CD4-positive, alpha-beta T cell (primary cell): ENCODE measurements at regions not wholly inside any gene's neighbourhood (a gene's known extent, or its start where the extent isn't known, plus 50 kb on each side); places are given as distances from the start of the nearest gene placed in this dataset.

Experiments used
- ATAC-seq: fragments of 200-7000 bp; cut with Tn5 transposase; one replicate; pipeline ENCODE4 v1.10.0; 2022; ENCODE audit warnings: mild to moderate bottlenecking; ENCODE audit not compliant: poor library complexity
- CTCF ChIA-PET: fragments of 350-600 bp; sonication (Branson Sonifier 250); formaldehyde crosslinking; loops from one replicate; lab custom pipeline; 2021; ENCODE audit warnings: antibody characterized with exemption, inconsistent platforms; lab: Charles Lee
- POLR2A ChIA-PET: fragments of 350-600 bp; sonication (Branson Sonifier 250); formaldehyde crosslinking; loops from one replicate; lab custom pipeline; 2021; ENCODE audit warnings: antibody characterized with exemption, inconsistent platforms; lab: Charles Lee
- DNase-seq, 14 experiments: peaks; one replicate each; pipeline ENCODE4 v3.0.0-alpha.2; 2013 to 2020; ENCODE audit warnings: mixed read lengths in 2 of 14
- H3K27ac ChIP-seq, 2 donors: one replicate each; pipeline versions ENCODE4 v1.5.1 to v1.7.0; 2013; ENCODE audit warnings: low read length in 2 of 2, low read depth in 1 of 2, mild to moderate bottlenecking in 1 of 2
- H3K27me3 ChIP-seq, 2 experiments: 1 replicate in 1 of 2; 2 replicates in 1 of 2; pipeline versions ENCODE4 v1.6.1 to v1.7.0; 2013; ENCODE audit warnings: low read length in 2 of 2, control low read depth in 1 of 2, mild to moderate bottlenecking in 1 of 2, moderate library complexity in 1 of 2; ENCODE audit not compliant: insufficient read depth in 2 of 2, control insufficient read depth in 1 of 2
- H3K36me3 ChIP-seq: one replicate; pipeline ENCODE4 v1.6.1; 2013; ENCODE audit warnings: low read length, control low read depth; ENCODE audit not compliant: insufficient read depth
- H3K4me1 ChIP-seq: one replicate; pipeline ENCODE4 v1.6.1; 2013; ENCODE audit warnings: low read length, control low read depth; ENCODE audit not compliant: insufficient read depth
- H3K4me3 ChIP-seq: one replicate; pipeline ENCODE4 v1.5.1; 2013; ENCODE audit warnings: mild to moderate bottlenecking, low read length, moderate library complexity
- H3K9me3 ChIP-seq, 2 experiments: 1 replicate in 1 of 2; 2 replicates in 1 of 2; pipeline versions ENCODE4 v1.6.1 to v1.7.0; 2013; ENCODE audit warnings: low read length in 2 of 2, mild to moderate bottlenecking in 2 of 2, control low read depth in 1 of 2, moderate library complexity in 1 of 2; ENCODE audit not compliant: control insufficient read depth in 1 of 2, insufficient read depth in 1 of 2
- H3K27ac Mint-ChIP-seq: one replicate; pipeline ENCODE4 v1.8.0; 2020; ENCODE audit warnings: mixed read lengths
- H3K27me3 Mint-ChIP-seq: one replicate; pipeline ENCODE4 v1.8.0; 2021; ENCODE audit warnings: mixed read lengths
- H3K36me3 Mint-ChIP-seq: one replicate; pipeline ENCODE4 v1.8.0; 2021; ENCODE audit warnings: low read depth, mixed read lengths
- H3K4me1 Mint-ChIP-seq: one replicate; pipeline ENCODE4 v1.8.0; 2021; ENCODE audit warnings: low read depth, mixed read lengths
- H3K4me3 Mint-ChIP-seq: one replicate; pipeline ENCODE4 v1.8.0; 2020; ENCODE audit warnings: mild to moderate bottlenecking, mixed read lengths
- H3K9me3 Mint-ChIP-seq: one replicate; pipeline ENCODE4 v1.8.0; 2020; ENCODE audit warnings: mixed read lengths
- CTCF ChIP-seq: fragments of 200-600 bp; IDR thresholded peaks from one replicate; pipeline ENCODE4 v1.8.0; 2022; ENCODE audit warnings: antibody characterized with exemption, mild to moderate bottlenecking
- intact Hi-C, 2 experiments: fragments of 100-400 bp; cut with DNase I in 1 of 2; cut with micrococcal nuclease in 1 of 2; formaldehyde crosslinking; loops; one replicate each; pipeline versions ENCODE4 v1.15.1 to v1.9.0; 2023 to 2025; cut with DNase I, micrococcal nuclease

GRCh38 chr6:153673225-153673624, 365.8 kb upstream of the OPRM1 start:
- intact Hi-C loops, result no loop called here
- ATAC-seq, result no peak

GRCh38 chr6:153670403-153671026, 368.5 kb upstream of the OPRM1 start:
- ChIA-PET POLR2A (no interaction called here), CTCF (no interaction called here)
- H3K4me3 Mint-ChIP-seq, result no peak overlapping the region
- Histone ChIP-seq H3K4me1 (no peaks in the 10 kb centered on the region), H3K36me3 (no peaks in the 10 kb centered on the region), H3K4me3 (no peak overlapping the region), H3K9me3 (no peaks in the 10 kb centered on the region), H3K27me3 (no peaks in the 10 kb centered on the region), H3K27ac (no peak overlapping the region)
- intact Hi-C loops, result no loop called here
- no peaks in the 10 kb centered on the region for H3K4me1 Mint-ChIP-seq
- no peaks in the 10 kb centered on the region for H3K36me3 Mint-ChIP-seq
- no peaks in the 10 kb centered on the region for H3K27me3 Mint-ChIP-seq
- DNase-seq (no peak), ATAC-seq (no peak)
- no peak overlapping the region for H3K27ac Mint-ChIP-seq
- TF ChIP-seq CTCF, result no peak
- H3K9me3 Mint-ChIP-seq, result no peaks in the 10 kb centered on the region

More at GRCh38 chr6:153673225-153673624, 365.8 kb upstream of the OPRM1 start:
- Mint-ChIP-seq H3K27me3 (no peaks in the 10 kb centered on the region), H3K4me3 (no peak overlapping the region), H3K9me3 (peaks cover 2% of the 10 kb centered on the region), H3K4me1 (no peaks in the 10 kb centered on the region), H3K36me3 (no peaks in the 10 kb centered on the region), H3K27ac (no peak overlapping the region)
- Histone ChIP-seq H3K36me3 (no peaks in the 10 kb centered on the region), H3K27ac (no peak overlapping the region), H3K4me3 (no peak overlapping the region), H3K9me3 (no peaks in the 10 kb centered on the region), H3K27me3 (no peaks in the 10 kb centered on the region), H3K4me1 (no peaks in the 10 kb centered on the region)
- CTCF ChIA-PET, result no interaction called here
- POLR2A ChIA-PET, result no interaction called here
- TF ChIP-seq CTCF, result no peak
- DNase-seq, result no peak

GRCh38 chr6:153668758-153669157, 370.3 kb upstream of the OPRM1 start:
- no peaks in the 10 kb centered on the region for H3K27me3 Mint-ChIP-seq
- no peaks in the 10 kb centered on the region for H3K9me3 Mint-ChIP-seq
- no peak for ATAC-seq
- ChIA-PET POLR2A (no interaction called here), CTCF (interaction anchor here (0.6 kb wide), 1 partner anchor 176 kb away, joined by 3 read pairs; no protein-coding TSS in a partner anchor)
- Histone ChIP-seq H3K9me3 (no peaks in the 10 kb centered on the region), H3K4me3 (no peak overlapping the region), H3K36me3 (no peaks in the 10 kb centered on the region), H3K27me3 (no peaks in the 10 kb centered on the region), H3K27ac (no peak overlapping the region), H3K4me1 (no peaks in the 10 kb centered on the region)
- TF ChIP-seq CTCF, result no peak
- H3K36me3 Mint-ChIP-seq, result no peaks in the 10 kb centered on the region
- no peak overlapping the region for H3K4me3 Mint-ChIP-seq
- H3K4me1 Mint-ChIP-seq, result no peaks in the 10 kb centered on the region
- H3K27ac Mint-ChIP-seq, result no peak overlapping the region
- intact Hi-C loops, result no loop called here
- DNase-seq, result no peak
